Suppressor macrophage treated with lipopolysaccharide for 4 hours (primary cell): ENCODE measurements at regions not wholly inside any gene's neighbourhood (a gene's known extent, or its start where the extent isn't known, plus 50 kb on each side); places are given as distances from the start of the nearest gene placed in this dataset.

Source experiments
- DNase-seq: peaks from one replicate; pipeline ENCODE4 v3.0.0-alpha.2; 2020

DNA sequence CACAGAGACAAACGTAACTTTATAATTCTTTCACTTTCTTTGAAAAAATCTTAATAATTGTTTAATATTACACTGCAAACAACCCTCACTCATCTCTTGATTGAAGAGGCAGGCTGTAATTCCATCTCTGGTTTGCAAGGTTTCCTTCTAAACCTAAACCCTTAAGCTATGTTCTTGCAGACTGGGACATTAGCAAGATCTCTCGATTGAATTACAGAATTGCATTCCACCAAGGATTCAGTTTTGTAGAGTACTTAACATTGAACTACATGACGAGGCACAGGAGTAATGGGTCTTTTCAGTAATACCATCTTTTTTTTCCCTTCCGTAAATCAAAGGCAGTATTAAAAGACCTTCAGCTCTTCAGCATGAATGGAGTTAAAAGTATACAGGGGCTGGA lies 111.6 kb upstream of the EEF1E1 start:
- no peak for DNase-seq

DNA sequence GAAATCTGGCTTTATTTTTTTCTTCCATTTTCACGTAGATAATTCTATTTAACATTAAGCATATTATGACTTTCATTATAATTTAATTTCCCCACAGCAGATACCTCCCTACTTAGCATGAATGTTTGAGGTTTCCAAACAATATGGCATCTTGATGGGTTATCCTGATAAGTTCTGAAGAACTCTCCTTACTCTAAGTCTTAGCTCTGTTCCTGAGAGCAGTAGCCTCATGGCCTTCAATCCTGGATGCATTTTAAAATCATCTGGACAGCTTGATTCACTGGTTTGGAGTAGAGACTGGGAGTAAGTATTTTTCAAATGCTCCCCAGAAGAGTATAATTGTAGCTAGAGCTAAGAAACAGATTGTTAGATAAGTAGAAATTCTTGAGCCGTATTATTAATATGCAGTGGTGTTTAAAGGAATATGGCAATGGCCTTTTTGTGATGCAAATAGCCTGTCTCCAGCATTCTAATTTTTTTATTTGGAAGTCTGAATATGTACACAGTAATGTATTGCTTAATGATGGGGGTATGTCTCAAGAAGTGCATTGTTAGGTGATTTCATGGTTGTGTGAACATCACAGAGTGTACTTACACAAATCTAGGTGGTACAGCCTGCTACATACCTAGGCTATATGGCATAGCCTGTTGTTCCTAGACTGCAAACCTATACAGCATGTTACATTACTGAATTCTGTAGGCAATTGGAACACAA lies 110.5 kb upstream of the EEF1E1 start:
- no peak for DNase-seq

DNA sequence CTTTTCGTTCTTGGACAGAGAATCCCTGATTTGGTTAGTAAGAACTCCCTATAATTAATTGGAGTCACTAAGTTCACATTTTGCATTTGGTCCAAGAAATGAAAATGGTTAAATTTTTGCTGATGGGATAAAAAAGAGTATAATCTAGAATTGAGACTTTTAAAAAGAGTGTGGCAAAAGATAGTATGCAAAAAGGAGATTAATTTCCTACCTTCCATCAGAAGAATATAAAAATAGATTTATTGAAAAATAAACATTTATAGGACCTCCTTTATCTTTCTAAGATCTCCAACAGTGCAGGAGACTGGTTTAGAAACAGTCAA lies 105.5 kb upstream of the EEF1E1 start:
- DNase-seq = no peak

DNA sequence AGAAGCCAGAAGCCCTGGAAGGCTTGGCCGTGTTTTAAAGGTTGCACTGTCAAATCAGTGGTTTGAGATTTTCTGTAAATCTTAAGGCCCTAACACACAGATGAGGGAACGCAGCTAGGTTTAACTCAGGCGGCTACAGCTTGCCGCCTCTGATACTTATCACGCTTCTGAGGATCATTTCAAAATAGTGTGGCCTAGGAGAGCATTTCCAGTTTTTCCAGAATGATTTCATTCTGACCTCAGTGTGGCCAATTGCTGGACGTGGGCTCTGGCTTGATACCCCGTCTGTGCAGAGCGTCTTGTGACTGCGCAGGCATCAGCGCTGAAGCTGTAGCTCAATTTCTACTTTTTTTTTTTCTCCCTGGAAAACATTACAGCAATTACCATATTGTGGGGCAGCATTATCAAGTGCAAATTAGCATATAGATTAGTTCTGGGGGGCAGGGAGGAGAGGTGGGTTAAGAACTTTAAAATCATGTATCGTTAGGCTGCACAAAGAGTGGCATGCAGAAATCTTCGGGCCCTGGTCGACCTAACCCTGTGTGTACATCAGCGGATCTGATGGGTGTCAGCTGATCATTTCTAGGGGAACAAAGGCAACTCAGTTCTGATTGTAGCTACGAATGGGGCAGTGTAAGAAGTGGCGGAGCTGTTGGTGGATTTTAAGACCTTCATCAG lies 105.0 kb upstream of the EEF1E1 start:
- DNase-seq = no peak

DNA sequence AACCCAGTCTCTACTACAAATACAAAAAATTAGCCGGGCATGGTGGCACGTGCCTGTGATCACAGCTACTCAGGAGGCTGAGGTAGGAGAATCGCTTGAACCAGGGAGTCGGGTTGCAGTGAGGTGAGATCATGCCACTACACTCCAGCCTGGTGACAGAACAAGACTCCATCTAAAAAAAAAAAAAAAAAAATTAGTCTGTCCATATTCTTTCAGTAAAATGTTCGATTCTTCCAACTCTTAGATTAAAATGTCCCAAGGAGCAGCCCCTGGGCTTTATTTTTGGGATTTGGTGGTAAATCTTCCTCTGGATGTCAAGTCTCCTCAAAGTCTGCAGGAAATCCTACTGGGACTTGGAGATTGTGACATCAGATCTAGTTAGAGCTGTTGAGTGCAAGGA lies 101.0 kb upstream of the EEF1E1 start:
- no peak for DNase-seq

DNA sequence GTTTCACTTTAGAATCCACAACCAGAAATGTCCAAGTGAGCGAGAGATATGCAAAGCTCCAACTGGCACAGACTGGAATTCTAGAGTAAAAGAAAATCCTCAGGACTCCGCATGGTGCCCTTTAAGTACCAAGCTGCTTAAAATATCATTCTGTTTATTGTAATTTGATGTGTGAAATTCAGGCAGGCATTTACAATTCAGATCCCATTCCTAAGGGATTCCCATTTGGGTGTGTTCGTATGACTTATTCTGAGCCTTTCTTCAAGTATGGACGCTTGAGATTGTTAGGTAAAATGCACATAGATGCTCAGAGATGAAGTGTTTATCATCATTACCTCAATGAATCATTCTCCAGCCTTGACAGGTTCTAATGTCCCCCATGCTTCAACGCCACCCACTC lies 99.3 kb upstream of the EEF1E1 start:
- no peak for DNase-seq

DNA sequence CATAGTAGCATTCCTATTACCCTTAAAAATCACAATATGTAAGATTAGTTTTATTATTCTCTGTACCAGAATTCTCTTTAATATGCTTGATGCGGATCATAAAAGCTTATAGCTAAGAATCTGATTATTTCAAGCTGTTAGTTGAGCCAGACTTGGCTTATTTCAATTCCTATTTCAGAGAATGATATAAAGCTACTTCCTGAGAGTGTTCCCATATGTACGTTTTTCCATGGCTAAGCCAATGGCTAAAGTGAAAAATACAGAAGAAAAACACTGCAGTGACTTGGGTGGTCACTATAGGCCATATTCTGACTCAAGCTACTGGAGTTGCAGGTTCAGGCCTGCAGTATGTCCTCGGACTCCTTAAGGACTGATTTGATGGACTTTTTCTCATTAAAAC lies 97.9 kb upstream of the EEF1E1 start:
- no peak for DNase-seq

DNA sequence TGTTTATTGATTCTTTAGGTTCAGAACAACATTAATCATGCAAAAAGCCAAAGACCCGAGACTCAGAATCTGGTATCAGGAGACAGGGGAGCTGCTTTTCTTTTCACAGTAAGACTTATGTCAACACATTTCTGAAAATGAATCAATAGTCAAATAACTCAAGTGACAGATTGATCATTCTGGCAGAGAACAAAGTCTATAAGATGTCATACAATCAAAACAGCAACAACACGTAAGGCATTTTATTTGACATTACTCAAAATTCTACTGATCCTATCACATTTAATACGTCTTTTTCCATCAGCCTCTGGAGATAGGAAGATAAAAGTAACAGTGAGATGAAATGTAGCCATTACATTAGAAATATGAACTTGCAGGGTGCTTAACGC lies 93.4 kb upstream of the EEF1E1 start:
- DNase-seq = no peak

DNA sequence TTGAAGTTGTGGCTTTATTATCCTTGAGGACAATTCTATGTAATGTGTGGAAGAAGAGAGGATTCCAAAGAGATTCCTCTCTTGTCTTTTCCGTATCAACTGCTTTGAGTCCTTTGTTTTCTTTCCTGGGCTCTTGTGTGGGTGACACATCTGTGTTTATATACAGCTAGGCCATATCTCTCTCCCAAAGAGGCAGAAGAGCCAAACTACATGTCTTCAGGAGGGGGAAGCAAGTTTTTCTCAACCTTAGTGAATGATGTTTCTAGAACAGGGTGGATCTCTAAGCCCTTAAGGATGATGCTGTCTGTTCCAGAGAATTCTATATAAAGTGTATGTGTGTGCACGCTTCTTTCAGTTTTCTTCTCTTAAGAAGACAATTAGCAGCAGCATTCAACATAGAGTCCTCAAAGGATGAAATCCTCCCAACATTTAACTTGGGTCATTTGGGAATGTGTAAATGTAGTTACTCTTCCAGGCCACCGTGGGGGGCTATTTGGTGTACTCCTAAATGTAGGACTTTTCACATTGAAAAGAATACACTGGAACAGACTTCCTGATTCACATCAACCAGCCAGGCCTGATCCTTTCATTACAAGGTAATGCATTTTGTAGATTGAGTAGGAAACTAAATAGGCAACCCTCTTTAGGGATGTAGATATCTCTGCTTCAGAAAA lies 92.8 kb upstream of the EEF1E1 start:
- no peak for DNase-seq

DNA sequence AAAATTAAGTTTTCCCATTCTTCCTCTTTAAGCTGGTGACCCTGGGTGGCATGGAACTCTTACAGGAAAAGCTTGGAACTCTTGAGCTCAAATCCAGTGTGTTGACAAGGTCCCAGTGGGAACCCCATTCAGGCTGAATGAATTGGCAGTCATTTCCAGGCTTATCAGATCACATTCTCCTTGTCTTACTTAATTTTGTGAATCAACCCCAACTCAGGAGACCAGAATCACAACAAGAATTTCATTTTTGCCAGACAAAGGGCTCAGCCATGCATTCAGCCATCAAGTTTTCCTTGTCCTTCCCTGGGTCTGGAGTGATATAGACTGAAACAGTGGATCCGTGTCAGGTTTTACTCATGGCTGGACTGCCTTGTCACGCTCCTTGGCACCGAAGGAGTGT lies 92.1 kb upstream of the EEF1E1 start:
- DNase-seq = no peak

DNA sequence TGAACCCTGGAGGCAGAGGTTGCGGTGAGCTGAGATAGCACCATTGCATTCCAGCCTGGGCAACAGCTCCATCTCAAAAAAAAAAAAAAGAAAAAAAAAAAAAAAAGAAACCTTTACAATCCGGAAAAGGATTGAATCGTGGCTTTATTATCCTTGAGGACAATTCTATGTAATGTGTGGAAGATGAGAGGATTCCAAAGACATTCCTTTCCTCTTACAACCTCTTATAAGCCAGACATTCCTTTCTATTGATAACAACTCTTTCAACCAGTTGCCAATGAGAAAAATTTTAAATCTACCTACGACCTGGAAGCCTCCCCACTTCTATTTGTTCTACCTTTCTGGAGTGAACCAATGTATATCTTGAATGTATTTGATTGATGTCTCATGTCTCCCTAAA lies 91.2 kb upstream of the EEF1E1 start:
- no peak for DNase-seq

DNA sequence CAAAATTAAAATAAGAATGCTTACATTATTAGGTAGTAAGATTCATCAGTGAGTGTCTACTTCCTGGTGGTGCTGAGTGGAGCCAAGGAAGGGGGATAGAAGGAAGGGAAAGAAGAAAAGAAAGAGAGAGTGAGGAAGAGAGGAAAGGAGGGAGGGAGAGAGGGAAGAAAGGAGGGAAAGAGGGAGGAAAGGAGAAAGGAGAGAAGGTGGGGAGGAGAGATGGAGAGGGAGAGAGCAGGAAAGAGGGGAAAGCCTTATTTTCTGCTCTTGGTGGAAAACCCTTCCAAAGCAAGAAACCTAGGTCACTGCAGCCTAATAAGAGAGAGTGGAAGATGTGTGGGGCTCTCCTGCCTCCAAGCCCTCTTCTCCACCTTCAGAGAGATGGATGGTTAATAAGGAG lies 90.2 kb upstream of the EEF1E1 start:
- DNase-seq = no peak

DNA sequence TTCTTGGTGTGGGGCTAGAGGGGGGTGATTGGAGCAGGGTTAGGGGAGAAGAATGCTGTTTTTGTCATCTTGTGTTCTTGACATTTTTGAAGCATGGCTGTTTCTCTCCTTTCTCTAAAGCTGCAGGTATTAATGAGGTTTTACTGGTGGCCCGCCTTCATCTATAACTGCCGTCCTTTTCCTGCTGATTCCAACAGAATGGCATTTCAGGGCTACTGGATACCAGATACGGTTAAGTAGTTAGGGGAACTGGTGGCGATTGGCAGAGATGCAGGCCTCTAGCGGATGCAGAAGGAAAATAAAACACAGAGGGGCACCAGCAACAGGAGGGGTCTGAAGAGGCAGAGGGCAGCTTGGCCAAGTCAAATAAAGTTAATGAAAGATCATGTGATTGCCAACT lies 89.7 kb upstream of the EEF1E1 start:
- DNase-seq = no peak

DNA sequence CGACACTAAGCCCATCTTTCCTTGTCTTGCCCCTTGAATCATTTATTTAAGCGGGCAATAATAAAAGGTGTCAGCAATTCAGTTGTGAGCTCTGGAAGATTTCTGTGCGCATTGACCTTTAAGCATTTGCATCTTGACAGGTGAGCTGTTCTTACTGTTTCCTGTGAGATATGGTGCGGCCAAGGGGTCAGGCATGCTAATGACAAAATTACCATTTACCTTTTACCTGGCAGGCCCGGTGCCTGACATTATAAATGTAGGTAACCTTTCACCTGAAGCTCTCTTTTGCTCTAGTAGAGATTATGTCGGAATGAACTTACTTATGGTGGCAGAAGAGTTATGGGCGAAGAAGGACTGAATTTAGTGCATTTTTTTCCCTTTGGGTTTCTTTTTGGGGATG lies 89.3 kb upstream of the EEF1E1 start:
- DNase-seq = no peak

DNA sequence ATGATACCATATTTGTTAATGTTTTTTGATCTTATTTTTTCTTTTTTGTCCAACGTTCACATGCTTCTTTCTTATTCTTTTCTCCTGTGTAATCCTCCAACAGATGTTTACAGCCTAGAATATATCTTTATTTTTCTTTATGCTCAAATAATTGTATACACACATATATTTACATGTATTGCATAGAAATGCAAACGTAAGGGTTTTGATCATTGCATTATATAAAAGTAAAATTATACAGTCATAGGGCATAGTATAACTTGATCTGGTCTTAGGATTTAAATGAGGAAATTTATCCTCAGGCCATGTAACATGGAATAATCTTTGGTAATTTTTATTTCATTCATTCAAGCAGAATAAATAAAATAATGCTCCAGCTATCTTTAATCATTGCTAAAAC lies 84.9 kb upstream of the EEF1E1 start:
- no peak for DNase-seq

DNA sequence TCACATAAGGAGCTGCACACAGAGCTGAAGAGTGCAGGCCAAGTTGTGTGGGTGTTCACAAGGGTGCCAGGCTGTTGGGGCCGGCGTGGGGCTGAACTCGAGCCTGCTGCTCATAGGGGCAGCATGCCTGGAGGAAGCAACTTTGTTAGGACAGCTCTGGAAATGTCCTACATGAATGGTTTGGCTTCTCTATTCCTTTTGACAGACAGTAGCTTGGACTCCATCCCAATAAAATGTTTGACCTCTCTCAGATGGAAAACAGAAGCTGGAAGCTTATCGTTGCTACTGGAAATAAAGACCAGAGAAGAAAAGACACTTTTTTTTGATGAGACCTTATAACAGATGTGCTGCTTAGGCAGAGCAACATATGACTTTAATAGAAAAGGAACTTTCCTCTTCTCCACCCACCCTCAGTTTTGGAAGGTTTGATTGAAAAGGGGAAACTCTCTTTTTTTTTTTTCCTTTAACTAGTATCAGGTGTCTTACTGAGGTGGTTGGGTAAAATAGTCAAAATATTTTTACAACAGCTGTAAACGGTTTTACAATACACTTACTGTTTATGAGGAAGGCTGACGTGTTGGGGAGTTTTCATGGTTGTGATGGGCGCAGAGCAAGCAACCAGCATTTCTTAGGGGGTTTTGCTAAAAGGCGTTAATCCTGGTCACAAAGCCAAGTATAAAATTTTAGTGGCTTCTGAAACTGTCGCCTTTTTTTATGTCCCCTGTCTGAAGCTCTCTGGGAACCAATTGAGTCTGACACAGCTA lies 80.7 kb upstream of the EEF1E1 start:
- DNase-seq = no peak

DNA sequence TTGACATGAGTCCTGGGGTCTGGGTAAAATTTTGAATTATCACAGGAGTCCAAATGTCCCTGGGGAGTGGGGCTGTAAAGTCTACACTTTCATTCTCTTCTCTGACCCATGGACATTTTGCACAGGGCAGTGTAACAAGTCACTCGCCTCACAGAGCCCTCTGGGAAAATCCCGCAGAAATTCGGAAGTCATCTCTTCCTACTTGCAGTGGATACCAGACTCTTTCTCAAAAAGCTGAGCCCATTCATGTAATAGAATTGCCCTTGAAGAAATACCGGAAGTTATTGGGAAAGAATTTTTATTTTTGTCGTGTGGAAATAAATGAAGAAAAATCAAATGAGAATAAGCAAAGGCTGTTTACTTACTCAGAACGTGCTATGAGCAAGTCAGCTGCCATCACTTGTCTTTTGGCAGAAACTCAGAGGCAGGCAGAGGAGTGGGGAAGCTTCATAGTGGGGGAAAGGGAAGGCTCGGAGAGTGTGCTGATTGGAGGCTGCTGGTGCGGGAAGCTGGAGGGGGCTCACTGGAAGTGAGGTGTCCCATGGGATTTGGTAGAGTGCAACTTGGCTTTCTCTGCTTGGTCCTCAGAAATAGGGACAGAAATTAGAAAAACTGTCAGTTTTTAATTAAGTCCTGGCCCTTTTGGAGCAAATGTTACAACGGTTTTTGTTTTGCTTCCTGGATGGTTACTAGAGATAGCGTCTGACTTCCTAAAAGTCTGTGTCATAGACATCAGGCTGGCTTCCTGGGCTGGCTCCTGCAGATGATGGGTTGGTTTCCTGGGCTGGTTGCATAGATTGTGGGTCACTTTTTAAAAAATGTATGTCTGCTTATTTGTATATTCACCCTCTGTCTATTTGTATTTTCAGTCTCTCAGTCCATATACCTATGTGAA lies 79.8 kb upstream of the EEF1E1 start:
- DNase-seq = peak; percentile 31

DNA sequence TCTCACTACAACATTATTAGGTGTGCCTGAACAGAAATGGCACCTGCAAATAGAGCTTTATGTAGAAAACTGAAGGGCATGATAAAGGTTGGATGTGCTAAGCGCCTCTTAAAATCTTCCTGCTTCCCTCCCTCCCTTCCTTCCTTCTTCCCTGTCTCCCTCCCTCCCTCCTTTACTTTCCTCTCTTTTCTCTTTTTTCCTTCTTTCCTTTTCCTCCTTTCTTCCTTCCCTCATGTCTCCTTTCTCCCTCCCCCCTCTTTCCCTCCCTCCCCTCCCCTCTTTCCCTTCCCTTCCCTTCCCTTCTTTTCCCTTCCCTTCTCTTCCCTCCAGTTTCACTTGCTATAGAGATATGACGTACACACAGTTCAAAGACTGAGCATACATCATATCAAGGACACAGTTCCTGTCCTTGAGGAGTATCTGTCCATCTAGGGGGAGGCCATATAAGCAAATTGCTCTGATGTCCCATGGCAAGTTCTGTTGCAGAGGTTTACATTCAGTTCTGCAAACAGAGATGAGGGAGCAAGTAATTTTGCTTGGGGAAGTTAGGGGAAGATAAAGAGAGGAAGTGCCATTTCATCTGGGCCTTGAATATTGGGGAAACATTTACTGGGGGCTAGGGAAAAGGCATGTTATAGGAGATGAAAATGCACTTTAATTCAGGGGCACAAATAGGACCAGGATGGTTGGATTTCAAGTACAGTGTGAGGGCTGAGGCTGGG lies 79.0 kb upstream of the EEF1E1 start:
- peak; percentile 21 for DNase-seq

DNA sequence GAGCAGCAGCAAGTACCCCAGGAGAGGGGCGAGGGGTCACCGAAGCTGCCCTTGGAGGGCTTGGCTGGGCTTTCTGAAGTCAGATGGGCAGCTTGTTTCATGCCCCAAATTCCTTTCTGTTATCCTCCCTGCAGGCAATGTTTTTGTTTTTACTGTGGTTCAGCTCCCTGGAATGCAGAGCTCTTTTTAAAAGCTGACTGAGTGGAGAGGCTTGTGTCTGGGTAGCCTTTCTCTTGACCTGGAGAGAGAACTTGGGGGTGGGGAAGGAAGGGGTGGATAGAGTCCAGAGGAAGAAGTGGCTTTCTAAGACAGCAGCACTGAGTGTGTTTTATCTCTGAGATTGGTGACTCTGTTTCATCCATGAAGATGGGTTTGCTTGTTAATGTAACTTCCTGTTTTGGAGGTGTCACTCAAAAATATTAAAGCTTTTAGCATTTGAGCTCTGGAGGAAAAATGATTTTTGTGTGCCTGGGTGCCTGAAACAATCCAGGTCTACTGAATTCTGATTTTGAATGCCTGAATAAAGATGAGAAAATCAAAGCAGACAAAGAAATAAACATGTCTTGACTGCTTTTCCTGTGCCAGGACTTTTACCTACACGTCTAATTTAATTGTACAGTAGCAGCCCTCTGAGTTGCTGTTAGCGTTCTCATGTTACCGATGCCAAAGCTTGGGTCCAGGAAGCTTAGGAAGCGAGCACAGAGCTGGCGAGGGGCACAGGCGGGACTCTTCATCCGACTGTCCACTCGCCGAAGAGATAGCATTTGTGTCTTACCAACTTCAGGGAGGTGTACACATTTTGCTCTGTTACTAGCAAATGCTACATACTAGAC lies 78.2 kb upstream of the EEF1E1 start:
- no peak for DNase-seq

DNA sequence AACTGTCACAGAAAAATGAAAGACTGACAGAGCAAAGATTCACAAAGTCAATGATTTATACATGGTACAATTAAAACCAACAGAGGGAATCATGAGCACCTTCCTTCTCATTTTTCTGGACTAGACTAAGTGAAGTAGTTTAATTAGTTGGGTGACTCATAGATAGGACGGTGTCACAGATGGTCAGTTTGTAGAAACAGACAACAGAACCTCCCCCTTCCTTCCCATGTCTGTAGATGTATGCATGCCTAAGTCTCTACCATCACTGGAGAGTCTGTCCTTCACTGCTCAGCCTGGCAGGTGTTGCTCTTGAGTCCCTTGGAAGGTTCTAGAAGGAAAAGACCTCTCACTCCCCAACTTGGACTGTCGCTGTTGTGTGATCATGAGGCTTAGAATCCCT lies 75.4 kb upstream of the EEF1E1 start:
- no peak for DNase-seq
